ENCODE measurements at regions not wholly inside any gene's neighbourhood (a gene's known extent, or its start where the extent isn't known, plus 50 kb on each side); places are given as distances from the start of the nearest gene placed in this dataset.

DNA sequence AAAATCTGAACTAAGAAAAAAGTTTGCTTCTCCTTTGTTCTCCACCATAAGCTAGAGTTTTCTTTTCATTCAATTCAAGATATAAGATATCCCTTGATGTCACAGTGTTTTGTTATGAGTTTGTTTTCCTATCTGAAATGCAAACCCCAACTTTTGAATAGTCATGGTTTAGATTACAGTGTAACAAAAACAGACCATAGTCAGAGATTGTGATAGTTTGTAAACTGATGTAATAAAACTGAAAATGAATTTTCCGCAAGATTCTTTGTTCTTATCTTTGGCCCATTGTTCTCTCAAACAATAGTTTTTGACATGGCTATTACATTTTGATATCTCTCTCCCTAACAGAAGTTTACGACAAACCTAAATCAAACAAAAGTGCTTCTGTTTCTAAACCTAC lies 121.7 kb upstream of the GADL1 start:
- TF ChIP-seq, protein P1, sequence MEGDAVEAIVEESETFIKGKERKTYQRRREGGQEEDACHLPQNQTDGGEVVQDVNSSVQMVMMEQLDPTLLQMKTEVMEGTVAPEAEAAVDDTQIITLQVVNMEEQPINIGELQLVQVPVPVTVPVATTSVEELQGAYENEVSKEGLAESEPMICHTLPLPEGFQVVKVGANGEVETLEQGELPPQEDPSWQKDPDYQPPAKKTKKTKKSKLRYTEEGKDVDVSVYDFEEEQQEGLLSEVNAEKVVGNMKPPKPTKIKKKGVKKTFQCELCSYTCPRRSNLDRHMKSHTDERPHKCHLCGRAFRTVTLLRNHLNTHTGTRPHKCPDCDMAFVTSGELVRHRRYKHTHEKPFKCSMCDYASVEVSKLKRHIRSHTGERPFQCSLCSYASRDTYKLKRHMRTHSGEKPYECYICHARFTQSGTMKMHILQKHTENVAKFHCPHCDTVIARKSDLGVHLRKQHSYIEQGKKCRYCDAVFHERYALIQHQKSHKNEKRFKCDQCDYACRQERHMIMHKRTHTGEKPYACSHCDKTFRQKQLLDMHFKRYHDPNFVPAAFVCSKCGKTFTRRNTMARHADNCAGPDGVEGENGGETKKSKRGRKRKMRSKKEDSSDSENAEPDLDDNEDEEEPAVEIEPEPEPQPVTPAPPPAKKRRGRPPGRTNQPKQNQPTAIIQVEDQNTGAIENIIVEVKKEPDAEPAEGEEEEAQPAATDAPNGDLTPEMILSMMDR (conservative IDR thresholded peaks at IDR 0.05; ENCODE audit: low read depth in 2 of 2): no peak
- TF ChIP-seq EZH2 (IDR thresholded peaks at IDR 0.05; ENCODE audit: low read depth, unreplicated experiment): no peak
- TF ChIP-seq EZH2phosphoT487 (IDR thresholded peaks at IDR 0.05; ENCODE audit: unreplicated experiment): no peak
- TF ChIP-seq, protein P2, sequence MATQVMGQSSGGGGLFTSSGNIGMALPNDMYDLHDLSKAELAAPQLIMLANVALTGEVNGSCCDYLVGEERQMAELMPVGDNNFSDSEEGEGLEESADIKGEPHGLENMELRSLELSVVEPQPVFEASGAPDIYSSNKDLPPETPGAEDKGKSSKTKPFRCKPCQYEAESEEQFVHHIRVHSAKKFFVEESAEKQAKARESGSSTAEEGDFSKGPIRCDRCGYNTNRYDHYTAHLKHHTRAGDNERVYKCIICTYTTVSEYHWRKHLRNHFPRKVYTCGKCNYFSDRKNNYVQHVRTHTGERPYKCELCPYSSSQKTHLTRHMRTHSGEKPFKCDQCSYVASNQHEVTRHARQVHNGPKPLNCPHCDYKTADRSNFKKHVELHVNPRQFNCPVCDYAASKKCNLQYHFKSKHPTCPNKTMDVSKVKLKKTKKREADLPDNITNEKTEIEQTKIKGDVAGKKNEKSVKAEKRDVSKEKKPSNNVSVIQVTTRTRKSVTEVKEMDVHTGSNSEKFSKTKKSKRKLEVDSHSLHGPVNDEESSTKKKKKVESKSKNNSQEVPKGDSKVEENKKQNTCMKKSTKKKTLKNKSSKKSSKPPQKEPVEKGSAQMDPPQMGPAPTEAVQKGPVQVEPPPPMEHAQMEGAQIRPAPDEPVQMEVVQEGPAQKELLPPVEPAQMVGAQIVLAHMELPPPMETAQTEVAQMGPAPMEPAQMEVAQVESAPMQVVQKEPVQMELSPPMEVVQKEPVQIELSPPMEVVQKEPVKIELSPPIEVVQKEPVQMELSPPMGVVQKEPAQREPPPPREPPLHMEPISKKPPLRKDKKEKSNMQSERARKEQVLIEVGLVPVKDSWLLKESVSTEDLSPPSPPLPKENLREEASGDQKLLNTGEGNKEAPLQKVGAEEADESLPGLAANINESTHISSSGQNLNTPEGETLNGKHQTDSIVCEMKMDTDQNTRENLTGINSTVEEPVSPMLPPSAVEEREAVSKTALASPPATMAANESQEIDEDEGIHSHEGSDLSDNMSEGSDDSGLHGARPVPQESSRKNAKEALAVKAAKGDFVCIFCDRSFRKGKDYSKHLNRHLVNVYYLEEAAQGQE (IDR thresholded peaks at IDR 0.05; ENCODE audit: unreplicated experiment): no peak
- no peak for TF ChIP-seq POLR2AphosphoS5 (IDR thresholded peaks at IDR 0.05; ENCODE audit: low read depth)
- TF ChIP-seq, protein P3, sequence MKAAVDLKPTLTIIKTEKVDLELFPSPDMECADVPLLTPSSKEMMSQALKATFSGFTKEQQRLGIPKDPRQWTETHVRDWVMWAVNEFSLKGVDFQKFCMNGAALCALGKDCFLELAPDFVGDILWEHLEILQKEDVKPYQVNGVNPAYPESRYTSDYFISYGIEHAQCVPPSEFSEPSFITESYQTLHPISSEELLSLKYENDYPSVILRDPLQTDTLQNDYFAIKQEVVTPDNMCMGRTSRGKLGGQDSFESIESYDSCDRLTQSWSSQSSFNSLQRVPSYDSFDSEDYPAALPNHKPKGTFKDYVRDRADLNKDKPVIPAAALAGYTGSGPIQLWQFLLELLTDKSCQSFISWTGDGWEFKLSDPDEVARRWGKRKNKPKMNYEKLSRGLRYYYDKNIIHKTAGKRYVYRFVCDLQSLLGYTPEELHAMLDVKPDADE (IDR thresholded peaks at IDR 0.05): no peak
- TF ChIP-seq STAT1 (IDR thresholded peaks at IDR 0.05; ENCODE audit: unreplicated experiment): no peak
- TF ChIP-seq JUNB (IDR thresholded peaks at IDR 0.05; ENCODE audit: unreplicated experiment): no peak
- no peak for TF ChIP-seq CREB1 (CRISPR knock-in tag; IDR thresholded peaks at IDR 0.05; ENCODE audit: low read depth)
- TF ChIP-seq, protein P4, sequence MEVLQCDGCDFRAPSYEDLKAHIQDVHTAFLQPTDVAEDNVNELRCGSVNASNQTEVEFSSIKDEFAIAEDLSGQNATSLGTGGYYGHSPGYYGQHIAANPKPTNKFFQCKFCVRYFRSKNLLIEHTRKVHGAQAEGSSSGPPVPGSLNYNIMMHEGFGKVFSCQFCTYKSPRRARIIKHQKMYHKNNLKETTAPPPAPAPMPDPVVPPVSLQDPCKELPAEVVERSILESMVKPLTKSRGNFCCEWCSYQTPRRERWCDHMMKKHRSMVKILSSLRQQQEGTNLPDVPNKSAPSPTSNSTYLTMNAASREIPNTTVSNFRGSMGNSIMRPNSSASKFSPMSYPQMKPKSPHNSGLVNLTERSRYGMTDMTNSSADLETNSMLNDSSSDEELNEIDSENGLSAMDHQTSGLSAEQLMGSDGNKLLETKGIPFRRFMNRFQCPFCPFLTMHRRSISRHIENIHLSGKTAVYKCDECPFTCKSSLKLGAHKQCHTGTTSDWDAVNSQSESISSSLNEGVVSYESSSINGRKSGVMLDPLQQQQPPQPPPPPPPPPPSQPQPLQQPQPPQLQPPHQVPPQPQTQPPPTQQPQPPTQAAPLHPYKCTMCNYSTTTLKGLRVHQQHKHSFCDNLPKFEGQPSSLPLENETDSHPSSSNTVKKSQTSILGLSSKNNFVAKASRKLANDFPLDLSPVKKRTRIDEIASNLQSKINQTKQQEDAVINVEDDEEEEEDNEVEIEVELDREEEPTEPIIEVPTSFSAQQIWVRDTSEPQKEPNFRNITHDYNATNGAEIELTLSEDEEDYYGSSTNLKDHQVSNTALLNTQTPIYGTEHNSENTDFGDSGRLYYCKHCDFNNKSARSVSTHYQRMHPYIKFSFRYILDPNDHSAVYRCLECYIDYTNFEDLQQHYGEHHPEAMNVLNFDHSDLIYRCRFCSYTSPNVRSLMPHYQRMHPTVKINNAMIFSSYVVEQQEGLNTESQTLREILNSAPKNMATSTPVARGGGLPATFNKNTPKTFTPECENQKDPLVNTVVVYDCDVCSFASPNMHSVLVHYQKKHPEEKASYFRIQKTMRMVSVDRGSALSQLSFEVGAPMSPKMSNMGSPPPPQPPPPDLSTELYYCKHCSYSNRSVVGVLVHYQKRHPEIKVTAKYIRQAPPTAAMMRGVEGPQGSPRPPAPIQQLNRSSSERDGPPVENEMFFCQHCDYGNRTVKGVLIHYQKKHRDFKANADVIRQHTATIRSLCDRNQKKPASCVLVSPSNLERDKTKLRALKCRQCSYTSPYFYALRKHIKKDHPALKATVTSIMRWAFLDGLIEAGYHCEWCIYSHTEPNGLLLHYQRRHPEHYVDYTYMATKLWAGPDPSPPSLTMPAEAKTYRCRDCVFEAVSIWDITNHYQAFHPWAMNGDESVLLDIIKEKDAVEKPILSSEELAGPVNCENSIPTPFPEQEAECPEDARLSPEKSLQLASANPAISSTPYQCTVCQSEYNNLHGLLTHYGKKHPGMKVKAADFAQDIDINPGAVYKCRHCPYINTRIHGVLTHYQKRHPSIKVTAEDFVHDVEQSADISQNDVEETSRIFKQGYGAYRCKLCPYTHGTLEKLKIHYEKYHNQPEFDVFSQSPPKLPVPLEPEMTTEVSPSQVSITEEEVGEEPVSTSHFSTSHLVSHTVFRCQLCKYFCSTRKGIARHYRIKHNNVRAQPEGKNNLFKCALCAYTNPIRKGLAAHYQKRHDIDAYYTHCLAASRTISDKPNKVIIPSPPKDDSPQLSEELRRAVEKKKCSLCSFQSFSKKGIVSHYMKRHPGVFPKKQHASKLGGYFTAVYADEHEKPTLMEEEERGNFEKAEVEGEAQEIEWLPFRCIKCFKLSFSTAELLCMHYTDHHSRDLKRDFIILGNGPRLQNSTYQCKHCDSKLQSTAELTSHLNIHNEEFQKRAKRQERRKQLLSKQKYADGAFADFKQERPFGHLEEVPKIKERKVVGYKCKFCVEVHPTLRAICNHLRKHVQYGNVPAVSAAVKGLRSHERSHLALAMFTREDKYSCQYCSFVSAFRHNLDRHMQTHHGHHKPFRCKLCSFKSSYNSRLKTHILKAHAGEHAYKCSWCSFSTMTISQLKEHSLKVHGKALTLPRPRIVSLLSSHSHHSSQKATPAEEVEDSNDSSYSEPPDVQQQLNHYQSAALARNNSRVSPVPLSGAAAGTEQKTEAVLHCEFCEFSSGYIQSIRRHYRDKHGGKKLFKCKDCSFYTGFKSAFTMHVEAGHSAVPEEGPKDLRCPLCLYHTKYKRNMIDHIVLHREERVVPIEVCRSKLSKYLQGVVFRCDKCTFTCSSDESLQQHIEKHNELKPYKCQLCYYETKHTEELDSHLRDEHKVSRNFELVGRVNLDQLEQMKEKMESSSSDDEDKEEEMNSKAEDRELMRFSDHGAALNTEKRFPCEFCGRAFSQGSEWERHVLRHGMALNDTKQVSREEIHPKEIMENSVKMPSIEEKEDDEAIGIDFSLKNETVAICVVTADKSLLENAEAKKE (CRISPR knock-in tag; IDR thresholded peaks at IDR 0.05): no peak
- TF ChIP-seq NANOG (IDR thresholded peaks at IDR 0.05; ENCODE audit: borderline replicate concordance): no peak
- no peak for TF ChIP-seq ZNF114 (CRISPR knock-in tag; IDR thresholded peaks at IDR 0.05)
- no peak for TF ChIP-seq ZNF331 (CRISPR knock-in tag; IDR thresholded peaks at IDR 0.05; ENCODE audit: low read depth)
